Prostate gland (tissue), 2 donors: ENCODE measurements at regions not wholly inside any gene's neighbourhood (a gene's known extent, or its start where the extent isn't known, plus 50 kb on each side); places are given as distances from the start of the nearest gene placed in this dataset.

Experiments used
- POLR2A ChIP-seq: fragments of 450-650 bp; IDR thresholded peaks from one replicate; pipeline ENCODE4 v1.6.1; 2016; ENCODE audit warnings: antibody characterized with exemption, mild to moderate bottlenecking
- TF ChIP-seq, protein P1 (sequence below), 4 experiments: fragments of 200-600 bp in 2 of 4; fragments of 450-650 bp in 2 of 4; sonication (generic) in 2 of 4; IDR thresholded peaks; 1 replicate in 3 of 4; 2 replicates in 1 of 4; pipeline ENCODE4 v1.5.1; 2016 to 2019; ENCODE audit warnings: antibody characterized with exemption in 4 of 4, mild to moderate bottlenecking in 2 of 4, moderate library complexity in 2 of 4

DNA sequence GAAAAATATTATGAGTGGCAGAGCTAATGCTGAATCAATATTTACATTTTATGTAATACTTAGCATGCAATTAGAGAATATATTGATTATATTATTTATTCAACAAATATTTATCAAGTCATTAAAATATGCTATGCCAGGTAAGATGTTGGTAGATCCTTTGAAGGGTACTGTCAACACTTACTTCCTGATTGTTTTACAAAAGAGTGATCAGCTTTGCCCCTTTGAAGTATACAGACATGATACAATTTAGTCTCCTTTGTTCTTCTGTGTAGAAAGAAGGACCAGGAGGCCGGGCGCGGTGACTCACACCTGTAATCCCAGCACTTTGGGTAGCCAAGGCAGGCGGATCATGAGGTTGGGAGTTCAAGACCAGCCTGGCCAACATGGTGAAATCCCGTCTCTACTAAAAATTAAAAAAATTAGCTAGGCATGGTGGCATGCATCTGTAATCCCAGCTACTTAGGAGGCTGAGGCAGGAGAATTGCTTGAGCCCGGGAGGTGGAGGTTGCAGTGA lies 73.9 kb upstream of the IFNG-AS1 start:
- TF ChIP-seq, protein P1, sequence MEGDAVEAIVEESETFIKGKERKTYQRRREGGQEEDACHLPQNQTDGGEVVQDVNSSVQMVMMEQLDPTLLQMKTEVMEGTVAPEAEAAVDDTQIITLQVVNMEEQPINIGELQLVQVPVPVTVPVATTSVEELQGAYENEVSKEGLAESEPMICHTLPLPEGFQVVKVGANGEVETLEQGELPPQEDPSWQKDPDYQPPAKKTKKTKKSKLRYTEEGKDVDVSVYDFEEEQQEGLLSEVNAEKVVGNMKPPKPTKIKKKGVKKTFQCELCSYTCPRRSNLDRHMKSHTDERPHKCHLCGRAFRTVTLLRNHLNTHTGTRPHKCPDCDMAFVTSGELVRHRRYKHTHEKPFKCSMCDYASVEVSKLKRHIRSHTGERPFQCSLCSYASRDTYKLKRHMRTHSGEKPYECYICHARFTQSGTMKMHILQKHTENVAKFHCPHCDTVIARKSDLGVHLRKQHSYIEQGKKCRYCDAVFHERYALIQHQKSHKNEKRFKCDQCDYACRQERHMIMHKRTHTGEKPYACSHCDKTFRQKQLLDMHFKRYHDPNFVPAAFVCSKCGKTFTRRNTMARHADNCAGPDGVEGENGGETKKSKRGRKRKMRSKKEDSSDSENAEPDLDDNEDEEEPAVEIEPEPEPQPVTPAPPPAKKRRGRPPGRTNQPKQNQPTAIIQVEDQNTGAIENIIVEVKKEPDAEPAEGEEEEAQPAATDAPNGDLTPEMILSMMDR (IDR thresholded peaks at IDR 0.05): no peak
- no peak for TF ChIP-seq POLR2A
